Activated CD4-positive, CD25-positive, alpha-beta regulatory T cell treated with anti-CD3 and anti-CD28 coated beads, Interleukin-2, amount 50 U/mL, for 16 hours (primary cell): ENCODE measurements at regions not wholly inside any gene's neighbourhood (a gene's known extent, or its start where the extent isn't known, plus 50 kb on each side); places are given as distances from the start of the nearest gene placed in this dataset.

Source experiments
- DNase-seq: peaks from one replicate; pipeline ENCODE4 v3.0.0-alpha.2; 2020; ENCODE audit warnings: low read depth, low spot score

GRCh38 chr12:98343002-98343567 is 172.3 kb upstream of the TMPO start:
- no peak for DNase-seq

GRCh38 chr12:98344046-98344930 is 171.1 kb upstream of the TMPO start:
- no peak for DNase-seq

GRCh38 chr12:98345308-98345876 is 170.0 kb upstream of the TMPO start:
- no peak for DNase-seq

- DNase-seq, result no peak
Measured at GRCh38 chr12:98351089-98351488, 164.3 kb upstream of the TMPO start.

- no peak for DNase-seq
Measured at GRCh38 chr12:98351784-98352183, 163.6 kb upstream of the TMPO start.

GRCh38 chr12:98352218-98352811 is 163.1 kb upstream of the TMPO start:
- no peak for DNase-seq

GRCh38 chr12:98352835-98353234 is 162.6 kb upstream of the TMPO start:
- DNase-seq, result no peak

- DNase-seq, result no peak
Measured at GRCh38 chr12:98354520-98355035, 160.8 kb upstream of the TMPO start.

- no peak for DNase-seq
Measured at GRCh38 chr12:98355322-98355721, 160.1 kb upstream of the TMPO start.

- DNase-seq, result no peak
Measured at GRCh38 chr12:98355933-98356332, 159.5 kb upstream of the TMPO start.

- DNase-seq, result no peak
Measured at GRCh38 chr12:98358144-98358543, 157.2 kb upstream of the TMPO start.

- DNase-seq, result no peak
Measured at GRCh38 chr12:98359856-98360255, 155.5 kb upstream of the TMPO start.

GRCh38 chr12:98360401-98360800 is 155.0 kb upstream of the TMPO start:
- no peak for DNase-seq

- no peak for DNase-seq
Measured at GRCh38 chr12:98369581-98369980, 145.8 kb upstream of the TMPO start.

- DNase-seq, result no peak
Measured at GRCh38 chr12:98370976-98371375, 144.4 kb upstream of the TMPO start.

- no peak for DNase-seq
Measured at GRCh38 chr12:98371419-98371818, 144.0 kb upstream of the TMPO start.

- no peak for DNase-seq
Measured at GRCh38 chr12:98372340-98373024, 142.9 kb upstream of the TMPO start.

GRCh38 chr12:98373025-98373554 is 142.3 kb upstream of the TMPO start:
- DNase-seq, result no peak

- no peak for DNase-seq
Measured at GRCh38 chr12:98374007-98374406, 141.4 kb upstream of the TMPO start.

GRCh38 chr12:98379106-98379505 is 136.3 kb upstream of the TMPO start:
- DNase-seq, result no peak

- no peak for DNase-seq
Measured at GRCh38 chr12:98385641-98386040, 129.7 kb upstream of the TMPO start.
